CD14-positive monocyte (primary cell): ENCODE measurements at regions not wholly inside any gene's neighbourhood (a gene's known extent, or its start where the extent isn't known, plus 50 kb on each side); places are given as distances from the start of the nearest gene placed in this dataset.

Experiments used
- DNase-seq, 3 donors: peaks; one replicate each; pipeline ENCODE4 v3.0.0-alpha.2; 2011 to 2022
- H2AFZ ChIP-seq: 2 replicates; pipeline ENCODE4 v1.6.0; 2012; ENCODE audit warnings: mild to moderate bottlenecking, low read depth, low read length, inconsistent platforms; ENCODE audit not compliant: insufficient read depth, poor library complexity, severe bottlenecking
- H3K27ac ChIP-seq, 2 donors: 1 replicate in 1 of 2; 2 replicates in 1 of 2; pipeline ENCODE4 v1.5.1; 2012 to 2013; ENCODE audit warnings: low read length in 2 of 2, control low read depth in 1 of 2, inconsistent platforms in 1 of 2, low read depth in 1 of 2, mild to moderate bottlenecking in 1 of 2
- H3K27me3 ChIP-seq, 2 donors: one replicate each; pipeline versions ENCODE4 v1.6.0 to v1.6.1; 2011 to 2013; ENCODE audit warnings: low read length in 2 of 2; ENCODE audit not compliant: control insufficient read depth in 2 of 2, insufficient read depth in 2 of 2
- H3K36me3 ChIP-seq, 2 donors: replicated peaks in 1 of 2; 1 replicate in 1 of 2; 2 replicates in 1 of 2; pipeline versions ENCODE4 v1.5.1 to v1.6.1; 2012 to 2013; ENCODE audit warnings: low read length in 2 of 2, control low read depth in 1 of 2, inconsistent platforms in 1 of 2, mild to moderate bottlenecking in 1 of 2; ENCODE audit not compliant: insufficient read depth in 2 of 2, control insufficient read depth in 1 of 2
- H3K4me1 ChIP-seq, 2 donors: 1 replicate in 1 of 2; 2 replicates in 1 of 2; pipeline versions ENCODE4 v1.5.1 to v1.6.1; 2012 to 2013; ENCODE audit warnings: low read length in 2 of 2, control low read depth in 1 of 2, inconsistent platforms in 1 of 2, mild to moderate bottlenecking in 1 of 2, moderate library complexity in 1 of 2; ENCODE audit not compliant: insufficient read depth in 2 of 2, control insufficient read depth in 1 of 2
- H3K4me2 ChIP-seq: replicated peaks from 2 replicates; pipeline ENCODE3; 2012; ENCODE audit warnings: low read length, moderate library complexity, mild to moderate bottlenecking; ENCODE audit not compliant: poor library complexity, severe bottlenecking; ENCODE audit errors: extremely low read depth
- H3K4me3 ChIP-seq, 3 experiments: fragments of 200-600 bp in 1 of 3; sonication (generic) in 1 of 3; replicated peaks in 1 of 3; 1 replicate in 2 of 3; 2 replicates in 1 of 3; pipeline ENCODE4 v1.5.1; 2011 to 2013; ENCODE audit warnings: low read length in 3 of 3, mild to moderate bottlenecking in 3 of 3, control low read depth in 2 of 3, low read depth in 2 of 3, inconsistent platforms in 1 of 3, moderate library complexity in 1 of 3
- H3K79me2 ChIP-seq: 2 replicates; pipeline ENCODE4 v1.6.0; 2012; ENCODE audit warnings: mild to moderate bottlenecking, control low read depth, inconsistent platforms, low read length, moderate library complexity; ENCODE audit not compliant: insufficient read depth
- H3K9ac ChIP-seq: 2 replicates; pipeline ENCODE4 v1.6.0; 2017; ENCODE audit warnings: low read length, mild to moderate bottlenecking; ENCODE audit not compliant: insufficient read depth, poor library complexity, severe bottlenecking
- H3K9me3 ChIP-seq, 2 donors: replicated peaks in 1 of 2; 1 replicate in 1 of 2; 2 replicates in 1 of 2; pipeline versions ENCODE4 v1.5.1 to v1.6.1; 2012 to 2013; ENCODE audit warnings: low read length in 2 of 2, control low read depth in 1 of 2; ENCODE audit not compliant: control insufficient read depth in 1 of 2, insufficient read depth in 1 of 2
- H4K20me1 ChIP-seq: 2 replicates; pipeline ENCODE4 v1.6.0; 2012; ENCODE audit warnings: mild to moderate bottlenecking, low read length, control low read depth, moderate library complexity; ENCODE audit not compliant: insufficient read depth
- H3K27ac Mint-ChIP-seq, 7 donors: one replicate each; pipeline ENCODE4 v1.8.0; 2020; ENCODE audit warnings: mild to moderate bottlenecking in 7 of 7, mixed read lengths in 7 of 7, moderate library complexity in 6 of 7, inconsistent platforms in 2 of 7
- H3K27me3 Mint-ChIP-seq, 3 donors: one replicate each; pipeline ENCODE4 v1.8.0; 2021 to 2022; ENCODE audit warnings: low read depth in 3 of 3, mild to moderate bottlenecking in 3 of 3, mixed read lengths in 3 of 3, moderate library complexity in 3 of 3, inconsistent platforms in 1 of 3
- H3K36me3 Mint-ChIP-seq, 2 donors: one replicate each; pipeline ENCODE4 v1.8.0; 2020; ENCODE audit warnings: mixed read lengths in 2 of 2, inconsistent platforms in 1 of 2, mild to moderate bottlenecking in 1 of 2
- H3K4me1 Mint-ChIP-seq: one replicate; pipeline ENCODE4 v1.8.0; 2020; ENCODE audit warnings: mild to moderate bottlenecking, mixed read lengths
- H3K4me3 Mint-ChIP-seq, 2 donors: one replicate each; pipeline ENCODE4 v1.8.0; 2020; ENCODE audit warnings: mild to moderate bottlenecking in 2 of 2, mixed read lengths in 2 of 2, moderate library complexity in 1 of 2
- H3K9me3 Mint-ChIP-seq, 7 donors: one replicate each; pipeline ENCODE4 v1.8.0; 2020 to 2022; ENCODE audit warnings: mixed read lengths in 7 of 7, mild to moderate bottlenecking in 6 of 7, moderate library complexity in 6 of 7, inconsistent platforms in 2 of 7
- WGBS: methylation state at CpG from one replicate; pipeline ENCODE4 v1.1.5; 2013; ENCODE audit warnings: missing lambda C conversion rate; ENCODE audit not compliant: insufficient coverage; 5-methylcytosine and 5-hydroxymethylcytosine counted together
- intact Hi-C, 2 donors: fragments of 100-400 bp; cut with micrococcal nuclease; formaldehyde crosslinking; loops; one replicate each; pipeline versions ENCODE4 v1.15.0 to v1.15.1; 2023
- TF ChIP-seq, protein P1 (sequence below): fragments of 200-600 bp; IDR thresholded peaks from one replicate; pipeline ENCODE4 v1.8.0; 2022; ENCODE audit warnings: antibody characterized with exemption, mild to moderate bottlenecking

DNA sequence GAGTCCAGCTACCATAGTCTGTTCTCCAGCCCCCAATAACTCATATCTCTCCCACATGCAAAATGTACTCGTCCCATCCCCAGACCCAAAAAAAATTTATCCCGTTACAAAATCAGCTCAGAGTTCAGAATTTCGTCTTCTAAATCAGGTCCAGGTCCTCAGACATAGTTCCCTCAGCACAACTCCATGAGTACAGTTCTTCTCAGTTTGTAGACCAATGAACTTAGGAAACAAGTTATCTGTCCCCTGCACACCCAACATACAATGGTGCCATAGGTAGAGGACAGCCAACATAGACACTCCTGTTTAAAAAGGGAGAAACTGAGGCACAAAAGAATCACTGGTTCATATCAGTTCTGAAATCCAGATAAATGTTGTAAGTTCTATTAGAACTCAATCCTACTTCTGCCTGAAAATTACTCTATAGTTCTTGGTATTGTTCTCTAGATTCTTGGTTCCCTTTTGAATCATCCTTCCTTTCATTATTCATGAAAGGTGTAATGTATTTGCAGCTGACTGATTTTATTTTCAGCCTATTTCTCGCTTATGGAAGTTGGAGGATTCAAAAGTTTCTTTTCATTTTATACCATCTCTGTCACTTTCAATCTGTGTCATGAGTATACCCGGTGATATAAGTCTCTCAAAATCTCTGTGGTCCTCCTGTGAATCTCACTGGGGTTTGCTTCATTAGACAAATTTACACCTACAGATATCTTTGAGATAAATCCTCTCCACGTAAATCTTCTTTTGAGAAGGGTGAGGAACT is 75.8 kb upstream of the TSPAN2 start:
- Mint-ChIP-seq H3K27ac (no peak overlapping the region), H3K4me3 (no peak overlapping the region), H3K27me3 (peaks cover 2 to 8% (median 5%) of the 10 kb centered on the region in 3 donors), H3K9me3 (peaks cover 0 to 3% (median 0%) of the 10 kb centered on the region in 7 donors), H3K36me3 (no peaks in the 10 kb centered on the region), H3K4me1 (no peaks in the 10 kb centered on the region)
- no peak for DNase-seq
- no peak overlapping the region for H3K9ac ChIP-seq
- WGBS, result 83% methylated on average over 2 of the region's 6 CpGs
- intact Hi-C loops, result no loop called here
- no peaks in the 10 kb centered on the region for H3K4me1 ChIP-seq
- H3K4me3 ChIP-seq, result no peak overlapping the region
- no peaks in the 10 kb centered on the region for H3K36me3 ChIP-seq
- no peaks in the 10 kb centered on the region for H3K9me3 ChIP-seq
- no peaks in the 10 kb centered on the region for H4K20me1 ChIP-seq
- no peaks in the 10 kb centered on the region for H3K79me2 ChIP-seq
- no peak overlapping the region for H2AFZ ChIP-seq
- no peak overlapping the region for H3K4me2 ChIP-seq
- TF ChIP-seq, protein P1, sequence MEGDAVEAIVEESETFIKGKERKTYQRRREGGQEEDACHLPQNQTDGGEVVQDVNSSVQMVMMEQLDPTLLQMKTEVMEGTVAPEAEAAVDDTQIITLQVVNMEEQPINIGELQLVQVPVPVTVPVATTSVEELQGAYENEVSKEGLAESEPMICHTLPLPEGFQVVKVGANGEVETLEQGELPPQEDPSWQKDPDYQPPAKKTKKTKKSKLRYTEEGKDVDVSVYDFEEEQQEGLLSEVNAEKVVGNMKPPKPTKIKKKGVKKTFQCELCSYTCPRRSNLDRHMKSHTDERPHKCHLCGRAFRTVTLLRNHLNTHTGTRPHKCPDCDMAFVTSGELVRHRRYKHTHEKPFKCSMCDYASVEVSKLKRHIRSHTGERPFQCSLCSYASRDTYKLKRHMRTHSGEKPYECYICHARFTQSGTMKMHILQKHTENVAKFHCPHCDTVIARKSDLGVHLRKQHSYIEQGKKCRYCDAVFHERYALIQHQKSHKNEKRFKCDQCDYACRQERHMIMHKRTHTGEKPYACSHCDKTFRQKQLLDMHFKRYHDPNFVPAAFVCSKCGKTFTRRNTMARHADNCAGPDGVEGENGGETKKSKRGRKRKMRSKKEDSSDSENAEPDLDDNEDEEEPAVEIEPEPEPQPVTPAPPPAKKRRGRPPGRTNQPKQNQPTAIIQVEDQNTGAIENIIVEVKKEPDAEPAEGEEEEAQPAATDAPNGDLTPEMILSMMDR, result no peak
- no peak overlapping the region for H3K27ac ChIP-seq
- no peaks in the 10 kb centered on the region for H3K27me3 ChIP-seq

DNA sequence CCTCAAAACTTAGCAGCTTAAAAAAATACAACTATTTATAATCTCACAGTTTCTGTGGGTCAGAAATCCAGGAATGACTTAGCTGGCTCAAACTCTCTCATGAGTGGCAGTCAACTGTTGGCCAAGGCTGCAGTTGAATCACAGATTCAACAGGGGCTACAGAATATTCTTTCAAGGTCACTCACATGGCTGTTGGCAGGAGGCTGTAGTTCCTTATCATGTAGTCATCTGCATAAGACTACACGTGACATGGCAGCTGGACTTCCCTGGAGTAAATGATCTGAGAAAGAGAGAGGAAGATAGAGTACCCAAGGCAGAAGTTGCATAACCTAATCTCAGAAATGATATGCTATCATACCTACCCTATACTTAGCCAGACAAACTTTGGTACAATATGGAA is 75.2 kb upstream of the TSPAN2 start:
- DNase-seq, result no peak
- Histone ChIP-seq H3K4me1 (no peaks in the 10 kb centered on the region), H3K9ac (no peak overlapping the region), H3K27ac (no peak overlapping the region), H3K79me2 (no peaks in the 10 kb centered on the region), H4K20me1 (no peaks in the 10 kb centered on the region), H3K4me3 (no peak overlapping the region), H3K36me3 (no peaks in the 10 kb centered on the region), H3K9me3 (no peaks in the 10 kb centered on the region), H3K4me2 (no peak overlapping the region), H3K27me3 (no peaks in the 10 kb centered on the region), H2AFZ (no peak overlapping the region)
- H3K36me3 Mint-ChIP-seq, result no peaks in the 10 kb centered on the region
- TF ChIP-seq, protein P1, result no peak
- no peaks in the 10 kb centered on the region for H3K4me1 Mint-ChIP-seq
- H3K27me3 Mint-ChIP-seq, result peaks cover 2 to 8% (median 3%) of the 10 kb centered on the region in 3 donors
- no peak overlapping the region for H3K27ac Mint-ChIP-seq
- H3K9me3 Mint-ChIP-seq, result peaks cover 0 to 3% (median 0%) of the 10 kb centered on the region in 7 donors
- intact Hi-C loops, result no loop called here
- WGBS, result no CpG with 5 or more reads among the region's 1 CpG
- no peak overlapping the region for H3K4me3 Mint-ChIP-seq
